ENCODE measurements at regions not wholly inside any gene's neighbourhood (a gene's known extent, or its start where the extent isn't known, plus 50 kb on each side); places are given as distances from the start of the nearest gene placed in this dataset.
A peak's percentile ranks its signal among the peaks of the same experiment; 100 is the strongest.

- TF ChIP-seq EZH2phosphoT487 (IDR thresholded peaks at IDR 0.05; ENCODE audit: unreplicated experiment) (no peak), CTCF (conservative IDR thresholded peaks at IDR 0.05; ENCODE audit: low read depth in 2 of 2) (no peak), ZNF114 (CRISPR knock-in tag; IDR thresholded peaks at IDR 0.05) (no peak), CREB1 (CRISPR knock-in tag; IDR thresholded peaks at IDR 0.05; ENCODE audit: low read depth) (no peak), EZH2 (IDR thresholded peaks at IDR 0.05; ENCODE audit: low read depth, unreplicated experiment) (no peak), REST (IDR thresholded peaks at IDR 0.05; ENCODE audit: unreplicated experiment) (no peak), STAT1 (IDR thresholded peaks at IDR 0.05; ENCODE audit: unreplicated experiment) (no peak), NANOG (IDR thresholded peaks at IDR 0.05; ENCODE audit: borderline replicate concordance) (no peak), JUNB (IDR thresholded peaks at IDR 0.05; ENCODE audit: unreplicated experiment) (no peak), ZNF331 (CRISPR knock-in tag; IDR thresholded peaks at IDR 0.05; ENCODE audit: low read depth) (no peak), POLR2AphosphoS5 (IDR thresholded peaks at IDR 0.05; ENCODE audit: low read depth) (no peak)
- TF ChIP-seq, protein P1, sequence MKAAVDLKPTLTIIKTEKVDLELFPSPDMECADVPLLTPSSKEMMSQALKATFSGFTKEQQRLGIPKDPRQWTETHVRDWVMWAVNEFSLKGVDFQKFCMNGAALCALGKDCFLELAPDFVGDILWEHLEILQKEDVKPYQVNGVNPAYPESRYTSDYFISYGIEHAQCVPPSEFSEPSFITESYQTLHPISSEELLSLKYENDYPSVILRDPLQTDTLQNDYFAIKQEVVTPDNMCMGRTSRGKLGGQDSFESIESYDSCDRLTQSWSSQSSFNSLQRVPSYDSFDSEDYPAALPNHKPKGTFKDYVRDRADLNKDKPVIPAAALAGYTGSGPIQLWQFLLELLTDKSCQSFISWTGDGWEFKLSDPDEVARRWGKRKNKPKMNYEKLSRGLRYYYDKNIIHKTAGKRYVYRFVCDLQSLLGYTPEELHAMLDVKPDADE (IDR thresholded peaks at IDR 0.05) = no peak
- TF ChIP-seq, protein P2, sequence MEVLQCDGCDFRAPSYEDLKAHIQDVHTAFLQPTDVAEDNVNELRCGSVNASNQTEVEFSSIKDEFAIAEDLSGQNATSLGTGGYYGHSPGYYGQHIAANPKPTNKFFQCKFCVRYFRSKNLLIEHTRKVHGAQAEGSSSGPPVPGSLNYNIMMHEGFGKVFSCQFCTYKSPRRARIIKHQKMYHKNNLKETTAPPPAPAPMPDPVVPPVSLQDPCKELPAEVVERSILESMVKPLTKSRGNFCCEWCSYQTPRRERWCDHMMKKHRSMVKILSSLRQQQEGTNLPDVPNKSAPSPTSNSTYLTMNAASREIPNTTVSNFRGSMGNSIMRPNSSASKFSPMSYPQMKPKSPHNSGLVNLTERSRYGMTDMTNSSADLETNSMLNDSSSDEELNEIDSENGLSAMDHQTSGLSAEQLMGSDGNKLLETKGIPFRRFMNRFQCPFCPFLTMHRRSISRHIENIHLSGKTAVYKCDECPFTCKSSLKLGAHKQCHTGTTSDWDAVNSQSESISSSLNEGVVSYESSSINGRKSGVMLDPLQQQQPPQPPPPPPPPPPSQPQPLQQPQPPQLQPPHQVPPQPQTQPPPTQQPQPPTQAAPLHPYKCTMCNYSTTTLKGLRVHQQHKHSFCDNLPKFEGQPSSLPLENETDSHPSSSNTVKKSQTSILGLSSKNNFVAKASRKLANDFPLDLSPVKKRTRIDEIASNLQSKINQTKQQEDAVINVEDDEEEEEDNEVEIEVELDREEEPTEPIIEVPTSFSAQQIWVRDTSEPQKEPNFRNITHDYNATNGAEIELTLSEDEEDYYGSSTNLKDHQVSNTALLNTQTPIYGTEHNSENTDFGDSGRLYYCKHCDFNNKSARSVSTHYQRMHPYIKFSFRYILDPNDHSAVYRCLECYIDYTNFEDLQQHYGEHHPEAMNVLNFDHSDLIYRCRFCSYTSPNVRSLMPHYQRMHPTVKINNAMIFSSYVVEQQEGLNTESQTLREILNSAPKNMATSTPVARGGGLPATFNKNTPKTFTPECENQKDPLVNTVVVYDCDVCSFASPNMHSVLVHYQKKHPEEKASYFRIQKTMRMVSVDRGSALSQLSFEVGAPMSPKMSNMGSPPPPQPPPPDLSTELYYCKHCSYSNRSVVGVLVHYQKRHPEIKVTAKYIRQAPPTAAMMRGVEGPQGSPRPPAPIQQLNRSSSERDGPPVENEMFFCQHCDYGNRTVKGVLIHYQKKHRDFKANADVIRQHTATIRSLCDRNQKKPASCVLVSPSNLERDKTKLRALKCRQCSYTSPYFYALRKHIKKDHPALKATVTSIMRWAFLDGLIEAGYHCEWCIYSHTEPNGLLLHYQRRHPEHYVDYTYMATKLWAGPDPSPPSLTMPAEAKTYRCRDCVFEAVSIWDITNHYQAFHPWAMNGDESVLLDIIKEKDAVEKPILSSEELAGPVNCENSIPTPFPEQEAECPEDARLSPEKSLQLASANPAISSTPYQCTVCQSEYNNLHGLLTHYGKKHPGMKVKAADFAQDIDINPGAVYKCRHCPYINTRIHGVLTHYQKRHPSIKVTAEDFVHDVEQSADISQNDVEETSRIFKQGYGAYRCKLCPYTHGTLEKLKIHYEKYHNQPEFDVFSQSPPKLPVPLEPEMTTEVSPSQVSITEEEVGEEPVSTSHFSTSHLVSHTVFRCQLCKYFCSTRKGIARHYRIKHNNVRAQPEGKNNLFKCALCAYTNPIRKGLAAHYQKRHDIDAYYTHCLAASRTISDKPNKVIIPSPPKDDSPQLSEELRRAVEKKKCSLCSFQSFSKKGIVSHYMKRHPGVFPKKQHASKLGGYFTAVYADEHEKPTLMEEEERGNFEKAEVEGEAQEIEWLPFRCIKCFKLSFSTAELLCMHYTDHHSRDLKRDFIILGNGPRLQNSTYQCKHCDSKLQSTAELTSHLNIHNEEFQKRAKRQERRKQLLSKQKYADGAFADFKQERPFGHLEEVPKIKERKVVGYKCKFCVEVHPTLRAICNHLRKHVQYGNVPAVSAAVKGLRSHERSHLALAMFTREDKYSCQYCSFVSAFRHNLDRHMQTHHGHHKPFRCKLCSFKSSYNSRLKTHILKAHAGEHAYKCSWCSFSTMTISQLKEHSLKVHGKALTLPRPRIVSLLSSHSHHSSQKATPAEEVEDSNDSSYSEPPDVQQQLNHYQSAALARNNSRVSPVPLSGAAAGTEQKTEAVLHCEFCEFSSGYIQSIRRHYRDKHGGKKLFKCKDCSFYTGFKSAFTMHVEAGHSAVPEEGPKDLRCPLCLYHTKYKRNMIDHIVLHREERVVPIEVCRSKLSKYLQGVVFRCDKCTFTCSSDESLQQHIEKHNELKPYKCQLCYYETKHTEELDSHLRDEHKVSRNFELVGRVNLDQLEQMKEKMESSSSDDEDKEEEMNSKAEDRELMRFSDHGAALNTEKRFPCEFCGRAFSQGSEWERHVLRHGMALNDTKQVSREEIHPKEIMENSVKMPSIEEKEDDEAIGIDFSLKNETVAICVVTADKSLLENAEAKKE (CRISPR knock-in tag; IDR thresholded peaks at IDR 0.05) = no peak
- ATAC-seq = no peak
- no peaks in the 10 kb centered on the region for H4K20me1 ChIP-seq (replicated peaks; ENCODE audit: insufficient read depth)
- Mint-ChIP-seq H3K4me1 (peaks cover 35% of the 10 kb centered on the region), H3K36me3 (ENCODE audit: low read depth) (no peaks in the 10 kb centered on the region), H3K27me3 (ENCODE audit: insufficient read depth, low read depth, poor library complexity) (peaks cover 5% of the 10 kb centered on the region), H3K4me3 (no peak overlapping the region), H3K9me3 (no peaks in the 10 kb centered on the region), H3K27ac (no peak overlapping the region)
- H3K79me2 ChIP-seq (replicated peaks; ENCODE audit: insufficient read depth) = no peaks in the 10 kb centered on the region
- H2AFZ ChIP-seq = no peak overlapping the region
- H3K4me1 ChIP-seq (ENCODE audit: insufficient read depth) = peaks cover 37% of the 10 kb centered on the region
- H3K4me3 ChIP-seq = no peak overlapping the region
- H3K27me3 ChIP-seq (ENCODE audit: insufficient read depth) = no peaks in the 10 kb centered on the region
- H3K4me2 ChIP-seq = no peak overlapping the region
- no peak for DNase-seq (ENCODE audit: low spot score)
- H3K27ac ChIP-seq (ENCODE audit: low read depth) = peak overlapping the region; percentile 89; the same call in 1 of the 2 replicates
- no peaks in the 10 kb centered on the region for H3F3A ChIP-seq (replicated peaks; ENCODE audit: low read depth)
- no peaks in the 10 kb centered on the region for H3K36me3 ChIP-seq (ENCODE audit: insufficient read depth)
- H3K9me2 ChIP-seq (ENCODE audit: insufficient read depth) = no peaks in the 10 kb centered on the region
Observed at GRCh38 chrX:23515028-23515427, 152.3 kb upstream of the PRDX4 start.
